Vagina (tissue), 2 donors: ENCODE measurements at regions not wholly inside any gene's neighbourhood (a gene's known extent, or its start where the extent isn't known, plus 50 kb on each side); places are given as distances from the start of the nearest gene placed in this dataset.

ENCODE experiments used
- POLR2A ChIP-seq, 2 donors: fragments of 450-650 bp; IDR thresholded peaks; one replicate each; pipeline ENCODE4 v1.6.1; 2017; ENCODE audit warnings: antibody characterized with exemption in 2 of 2, mild to moderate bottlenecking in 2 of 2, moderate library complexity in 2 of 2
- POLR2AphosphoS5 ChIP-seq, 2 donors: sonication (generic); formaldehyde crosslinking; IDR thresholded peaks; one replicate each; pipeline ENCODE4 v1.9.0; 2017; ENCODE audit warnings: antibody characterized with exemption in 2 of 2, mild to moderate bottlenecking in 2 of 2, low read depth in 1 of 2; ENCODE audit not compliant: insufficient read depth in 1 of 2
- TF ChIP-seq, protein P1 (sequence below), 3 experiments: fragments of 450-650 bp in 2 of 3; fragments of 200-600 bp in 1 of 3; sonication (generic) in 1 of 3; IDR thresholded peaks; one replicate each; pipeline ENCODE4 v1.5.1; 2017 to 2019; ENCODE audit warnings: antibody characterized with exemption in 3 of 3, mild to moderate bottlenecking in 2 of 3, moderate library complexity in 2 of 3

DNA sequence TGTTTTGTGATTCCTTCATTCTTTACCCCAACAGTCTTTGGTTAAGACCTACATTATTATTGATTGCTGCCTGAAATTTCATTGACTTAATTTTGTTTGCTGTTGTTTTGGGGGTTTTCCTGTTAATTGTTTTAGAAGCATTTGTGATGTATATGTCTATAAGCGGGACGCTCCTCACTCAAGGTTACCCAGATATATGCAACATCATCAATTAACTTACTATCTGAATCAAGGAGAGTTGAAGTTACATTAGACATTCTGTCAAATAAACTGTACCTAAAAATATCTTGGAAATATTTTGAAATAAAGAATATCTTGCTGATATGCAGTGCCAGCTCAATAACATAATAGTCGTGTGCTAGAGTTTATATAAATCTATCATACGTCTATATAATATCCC, 125.9 kb upstream of the CDH18 start:
- TF ChIP-seq, protein P1, sequence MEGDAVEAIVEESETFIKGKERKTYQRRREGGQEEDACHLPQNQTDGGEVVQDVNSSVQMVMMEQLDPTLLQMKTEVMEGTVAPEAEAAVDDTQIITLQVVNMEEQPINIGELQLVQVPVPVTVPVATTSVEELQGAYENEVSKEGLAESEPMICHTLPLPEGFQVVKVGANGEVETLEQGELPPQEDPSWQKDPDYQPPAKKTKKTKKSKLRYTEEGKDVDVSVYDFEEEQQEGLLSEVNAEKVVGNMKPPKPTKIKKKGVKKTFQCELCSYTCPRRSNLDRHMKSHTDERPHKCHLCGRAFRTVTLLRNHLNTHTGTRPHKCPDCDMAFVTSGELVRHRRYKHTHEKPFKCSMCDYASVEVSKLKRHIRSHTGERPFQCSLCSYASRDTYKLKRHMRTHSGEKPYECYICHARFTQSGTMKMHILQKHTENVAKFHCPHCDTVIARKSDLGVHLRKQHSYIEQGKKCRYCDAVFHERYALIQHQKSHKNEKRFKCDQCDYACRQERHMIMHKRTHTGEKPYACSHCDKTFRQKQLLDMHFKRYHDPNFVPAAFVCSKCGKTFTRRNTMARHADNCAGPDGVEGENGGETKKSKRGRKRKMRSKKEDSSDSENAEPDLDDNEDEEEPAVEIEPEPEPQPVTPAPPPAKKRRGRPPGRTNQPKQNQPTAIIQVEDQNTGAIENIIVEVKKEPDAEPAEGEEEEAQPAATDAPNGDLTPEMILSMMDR (IDR thresholded peaks at IDR 0.05): no peak
- TF ChIP-seq POLR2AphosphoS5 (IDR thresholded peaks at IDR 0.05; ENCODE audit: insufficient read depth in 1 of 2, low read depth in 1 of 2) (no peak), POLR2A (IDR thresholded peaks at IDR 0.05) (no peak)
